C4-2B (cell line): ENCODE measurements at regions not wholly inside any gene's neighbourhood (a gene's known extent, or its start where the extent isn't known, plus 50 kb on each side); places are given as distances from the start of the nearest gene placed in this dataset.
"Not testable (repeated sequence)": the region's sequence is repeated elsewhere in the genome, so short reads cannot be mapped to it uniquely, and the experiment has no call there.

Experiments used
- H3K27ac ChIP-seq: fragments of 450-650 bp; 2 replicates; pipeline ENCODE4 v1.5.1; 2017
- CTCF ChIP-seq: fragments of 450-650 bp; conservative IDR thresholded peaks from 2 replicates; pipeline ENCODE4 v1.5.1; 2017; ENCODE audit warnings: mild to moderate bottlenecking
- ZFX ChIP-seq: fragments of 450-650 bp; IDR thresholded peaks from 2 replicates; pipeline ENCODE4 v1.6.1; 2017

GRCh38 chr2:116269040-116269439 is 1545.5 kb upstream of the DDX18 start:
- H3K27ac ChIP-seq, result no peak overlapping the region
- TF ChIP-seq ZFX, result no peak
- no peak for TF ChIP-seq CTCF

DNA sequence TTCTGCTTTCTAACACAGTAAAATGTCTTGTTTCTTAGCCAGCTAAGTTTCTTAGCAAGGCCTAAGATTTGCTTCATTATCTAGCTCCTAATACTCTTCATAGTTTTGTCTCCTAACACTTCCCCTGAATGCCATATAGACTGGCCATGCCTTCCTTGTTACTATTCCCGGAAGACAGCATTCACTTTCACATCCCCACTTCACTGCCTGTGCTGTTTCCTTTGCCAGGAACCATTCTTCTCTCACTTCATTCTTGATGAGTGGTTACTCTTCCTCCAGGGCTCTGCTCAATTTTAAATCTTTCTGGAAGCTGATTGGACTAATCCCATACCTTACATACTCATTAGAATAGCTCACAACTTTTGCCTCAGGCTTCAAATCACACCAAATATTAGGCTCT is 1510.2 kb upstream of the DDX18 start:
- H3K27ac ChIP-seq, result no peak overlapping the region
- no peak for TF ChIP-seq CTCF
- no peak for TF ChIP-seq ZFX

GRCh38 chr2:116317111-116317510 is 1497.4 kb upstream of the DDX18 start:
- no peak overlapping the region for H3K27ac ChIP-seq
- TF ChIP-seq CTCF (no peak), ZFX (no peak)

DNA sequence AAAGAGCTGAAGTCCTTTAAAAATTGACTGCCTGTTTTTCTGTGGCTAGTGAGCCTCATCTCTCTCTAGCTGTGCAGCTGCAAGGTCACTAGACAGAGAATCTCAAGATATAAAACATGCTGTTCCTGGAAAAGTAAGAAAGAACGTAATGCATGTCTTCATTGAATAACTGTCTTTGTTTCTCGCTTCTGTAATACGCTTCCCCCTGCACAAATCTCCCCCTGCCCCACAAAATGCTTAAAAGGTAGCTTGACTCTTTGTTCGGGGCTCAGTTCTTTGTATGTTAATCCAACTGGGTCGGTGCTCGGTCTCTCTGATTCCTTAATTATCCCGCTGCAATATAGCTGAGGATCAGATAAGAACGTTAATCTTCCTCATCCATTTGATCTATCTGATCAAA is 1495.9 kb upstream of the DDX18 start:
- H3K27ac ChIP-seq, result not testable (repeated sequence)

DNA sequence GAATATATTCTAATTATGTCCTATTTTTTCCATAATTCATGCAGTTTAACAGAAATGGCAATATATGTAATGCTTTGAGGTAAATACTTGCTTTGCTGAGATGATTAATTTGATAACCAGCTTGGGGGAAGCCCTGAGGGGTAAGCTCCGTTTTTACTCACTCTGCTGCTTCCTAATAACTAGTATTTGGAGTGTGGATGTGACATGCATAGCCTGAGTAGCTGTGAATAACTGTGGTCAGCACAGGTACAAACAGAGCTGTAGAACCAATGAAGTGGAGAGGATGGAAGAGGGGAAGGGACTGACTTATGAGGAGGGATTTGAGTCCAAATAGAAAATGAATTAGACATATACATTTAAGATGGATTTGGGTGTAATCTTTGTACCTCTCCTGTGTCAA is 1495.5 kb upstream of the DDX18 start:
- no peak for TF ChIP-seq CTCF
- no peak for TF ChIP-seq ZFX
- H3K27ac ChIP-seq, result no peak overlapping the region

DNA sequence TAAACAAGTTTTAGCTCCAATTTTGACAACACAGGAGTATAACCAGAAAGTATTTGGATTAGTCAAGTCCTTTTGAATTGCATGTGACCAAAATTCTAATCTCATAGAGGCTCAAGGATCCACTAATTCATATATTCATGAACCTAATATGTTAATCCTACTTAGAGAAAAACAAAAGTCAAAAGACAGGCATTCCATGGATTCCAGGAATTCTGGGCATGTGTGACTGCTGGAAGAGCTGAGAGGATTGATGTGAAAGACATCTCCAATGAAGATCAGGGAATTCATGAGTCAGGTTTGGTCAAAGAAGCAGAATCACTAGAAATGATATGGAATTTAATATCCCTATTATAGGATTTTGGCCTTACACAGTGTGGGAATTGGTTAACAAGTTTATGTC is 1494.6 kb upstream of the DDX18 start:
- no peak for TF ChIP-seq ZFX
- H3K27ac ChIP-seq, result no peak overlapping the region

- no peak overlapping the region for H3K27ac ChIP-seq
- TF ChIP-seq CTCF (no peak), ZFX (no peak)
These were observed 1485.2 kb upstream of the DDX18 start for GRCh38 chr2:116329280-116329679.

DNA sequence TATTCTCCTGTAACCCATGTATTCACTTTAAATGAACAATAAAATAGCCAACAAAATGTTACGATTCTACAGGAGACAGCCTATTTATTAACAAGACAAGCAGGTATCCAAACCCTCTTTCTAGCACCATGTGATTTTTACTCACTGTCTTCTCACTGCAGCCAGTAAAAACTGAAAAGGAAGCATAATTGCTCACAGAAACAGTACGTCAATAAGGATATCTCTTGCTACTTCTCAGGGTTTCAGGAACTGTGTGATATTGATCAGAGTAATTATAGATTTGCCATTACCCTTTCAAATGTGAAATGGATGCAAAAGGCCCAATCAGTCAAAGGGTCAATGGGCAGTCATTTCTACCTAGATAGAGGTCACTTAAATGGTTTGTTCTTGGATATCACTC is 1473.8 kb upstream of the DDX18 start:
- TF ChIP-seq ZFX, result no peak
- no peak for TF ChIP-seq CTCF
- H3K27ac ChIP-seq, result no peak overlapping the region

DNA sequence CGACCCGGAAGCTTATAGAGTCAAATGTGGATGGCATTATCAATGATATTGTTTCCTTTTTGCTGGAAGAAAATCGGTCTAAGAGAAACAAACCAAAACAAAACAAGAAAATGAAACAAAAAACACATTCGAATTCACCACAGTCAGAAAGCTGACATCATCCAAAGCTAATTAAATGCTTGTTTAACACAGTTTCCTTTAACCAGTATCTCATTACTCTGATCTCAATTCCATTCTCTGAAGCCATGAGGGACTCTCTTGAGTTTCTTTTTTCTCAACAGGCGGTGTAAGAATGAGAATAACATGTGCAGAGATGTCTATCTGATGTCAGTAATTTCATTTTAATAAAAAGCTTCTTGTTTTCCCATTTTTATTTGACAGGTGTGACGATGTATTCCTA is 1448.3 kb upstream of the DDX18 start:
- H3K27ac ChIP-seq, result no peak overlapping the region
- TF ChIP-seq CTCF (no peak), ZFX (no peak)
